ENCODE measurements at regions not wholly inside any gene's neighbourhood (a gene's known extent, or its start where the extent isn't known, plus 50 kb on each side); places are given as distances from the start of the nearest gene placed in this dataset.

DNA sequence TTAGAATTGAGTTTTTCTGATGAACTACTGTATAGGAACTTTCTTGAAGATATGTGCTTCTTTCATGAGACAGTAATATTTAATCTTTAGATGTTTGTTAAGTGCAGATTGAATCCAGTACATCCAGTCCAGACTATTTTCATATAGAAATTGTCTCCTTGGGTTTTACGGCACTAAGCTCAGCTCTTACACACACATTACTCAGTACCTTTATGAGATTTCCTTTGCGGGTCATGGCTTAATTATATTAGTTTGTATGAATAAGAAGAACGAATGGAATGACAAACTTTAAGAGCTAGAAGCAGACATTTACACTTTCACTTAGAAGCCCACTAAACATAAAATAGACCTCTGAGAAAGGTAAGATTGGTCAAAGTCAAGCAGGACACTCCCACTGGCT, 223.3 kb upstream of the THUMPD2 start:
- H3K4me2 ChIP-seq, result no peak overlapping the region
- TF ChIP-seq, protein P1, sequence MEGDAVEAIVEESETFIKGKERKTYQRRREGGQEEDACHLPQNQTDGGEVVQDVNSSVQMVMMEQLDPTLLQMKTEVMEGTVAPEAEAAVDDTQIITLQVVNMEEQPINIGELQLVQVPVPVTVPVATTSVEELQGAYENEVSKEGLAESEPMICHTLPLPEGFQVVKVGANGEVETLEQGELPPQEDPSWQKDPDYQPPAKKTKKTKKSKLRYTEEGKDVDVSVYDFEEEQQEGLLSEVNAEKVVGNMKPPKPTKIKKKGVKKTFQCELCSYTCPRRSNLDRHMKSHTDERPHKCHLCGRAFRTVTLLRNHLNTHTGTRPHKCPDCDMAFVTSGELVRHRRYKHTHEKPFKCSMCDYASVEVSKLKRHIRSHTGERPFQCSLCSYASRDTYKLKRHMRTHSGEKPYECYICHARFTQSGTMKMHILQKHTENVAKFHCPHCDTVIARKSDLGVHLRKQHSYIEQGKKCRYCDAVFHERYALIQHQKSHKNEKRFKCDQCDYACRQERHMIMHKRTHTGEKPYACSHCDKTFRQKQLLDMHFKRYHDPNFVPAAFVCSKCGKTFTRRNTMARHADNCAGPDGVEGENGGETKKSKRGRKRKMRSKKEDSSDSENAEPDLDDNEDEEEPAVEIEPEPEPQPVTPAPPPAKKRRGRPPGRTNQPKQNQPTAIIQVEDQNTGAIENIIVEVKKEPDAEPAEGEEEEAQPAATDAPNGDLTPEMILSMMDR (conservative IDR thresholded peaks at IDR 0.05), result no peak
- no peak for TF ChIP-seq EZH2 (IDR thresholded peaks at IDR 0.05; ENCODE audit: low read depth)
- ChIA-PET POLR2A (ENCODE audit: unreplicated experiment) (no interaction called here), CTCF (no interaction called here)
- H2AFZ ChIP-seq, result no peak overlapping the region
- intact Hi-C loops (cut with micrococcal nuclease; ENCODE audit: unreplicated experiment), result no loop called here
- H3K27me3 ChIP-seq (ENCODE audit: insufficient read depth, low read depth), result no peaks in the 10 kb centered on the region
- H3K4me3 ChIP-seq, result no peak overlapping the region
- no TSS peak for BruUV-seq (replicated peaks)
- no peaks in the 10 kb centered on the region for H3K9me2 ChIP-seq (ENCODE audit: insufficient read depth)
- H3K9me3 ChIP-seq (ENCODE audit: insufficient read depth, low read depth), result no peaks in the 10 kb centered on the region
- no peaks in the 10 kb centered on the region for H3K79me2 ChIP-seq (ENCODE audit: low read depth)
- no peak for DNase-seq
- H3F3A ChIP-seq (ENCODE audit: insufficient read depth, low read depth), result no peaks in the 10 kb centered on the region
- H3K4me1 ChIP-seq (replicated peaks; ENCODE audit: insufficient read depth), result no peaks in the 10 kb centered on the region
- no peak overlapping the region for H3K27ac ChIP-seq
- H4K20me1 ChIP-seq (ENCODE audit: insufficient read depth), result no peaks in the 10 kb centered on the region
- no peaks in the 10 kb centered on the region for H3K36me3 ChIP-seq (ENCODE audit: low read depth)

DNA sequence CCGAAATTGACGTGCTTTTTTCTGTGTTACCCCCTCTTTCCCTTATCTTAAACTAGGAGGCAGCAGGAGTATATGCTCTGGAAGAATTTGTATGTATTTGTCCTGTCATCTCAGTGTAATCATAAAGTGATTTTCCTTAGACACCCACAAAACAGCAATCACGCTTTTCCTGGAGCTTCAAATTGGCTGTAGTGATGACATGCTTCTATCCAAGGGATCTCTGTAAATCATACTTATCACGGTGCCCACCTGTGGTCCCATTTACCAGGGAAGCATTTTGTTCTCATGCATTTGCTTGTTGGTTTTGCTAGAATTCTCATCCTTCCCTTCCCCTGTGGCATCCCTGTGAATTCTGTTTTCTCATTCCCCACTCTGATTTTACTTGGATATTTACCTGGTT, 220.8 kb upstream of the THUMPD2 start:
- CTCF ChIA-PET, result no interaction called here

DNA sequence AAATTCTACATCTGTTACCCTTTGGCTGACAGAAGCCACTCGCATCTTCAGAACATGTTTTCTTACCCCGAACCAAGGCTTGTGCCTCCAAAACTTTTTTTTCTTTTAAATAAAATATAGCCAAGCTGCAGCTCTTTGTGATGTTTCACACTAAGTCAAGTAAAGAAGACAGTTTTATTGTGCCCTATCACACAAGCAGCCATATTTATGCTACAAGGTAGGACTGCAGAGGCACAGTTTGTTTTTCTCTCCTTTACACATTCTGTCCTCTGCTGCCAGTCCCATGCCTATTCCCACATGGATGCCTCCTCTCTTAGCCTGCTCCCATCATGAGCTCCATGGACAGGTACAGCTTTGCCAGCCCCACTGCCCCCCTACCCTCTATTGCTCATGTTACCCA, 219.6 kb upstream of the THUMPD2 start:
- Histone ChIP-seq H3K9me2 (ENCODE audit: insufficient read depth) (no peaks in the 10 kb centered on the region; the same call in 1 of the 2 replicates), H3K36me3 (ENCODE audit: low read depth) (no peaks in the 10 kb centered on the region), H2AFZ (no peak overlapping the region), H3K9me3 (ENCODE audit: insufficient read depth, low read depth) (no peaks in the 10 kb centered on the region), H3K79me2 (ENCODE audit: low read depth) (no peaks in the 10 kb centered on the region), H3K4me1 (replicated peaks; ENCODE audit: insufficient read depth) (0 out of 2 replicates have a peak, but pooled peaks cover 8% of the 10 kb centered on the region), H3K4me3 (no peak overlapping the region), H4K20me1 (ENCODE audit: insufficient read depth) (no peaks in the 10 kb centered on the region), H3K27me3 (ENCODE audit: insufficient read depth, low read depth) (no peaks in the 10 kb centered on the region), H3K27ac (no peak overlapping the region), H3K4me2 (no peak overlapping the region), H3F3A (ENCODE audit: insufficient read depth, low read depth) (no peaks in the 10 kb centered on the region)
- BruUV-seq (replicated peaks), result no TSS peak
- CTCF ChIA-PET, result no interaction called here
- intact Hi-C loops (cut with micrococcal nuclease; ENCODE audit: unreplicated experiment), result no loop called here
- POLR2A ChIA-PET (ENCODE audit: unreplicated experiment), result no interaction called here
- no peak for TF ChIP-seq EZH2 (IDR thresholded peaks at IDR 0.05; ENCODE audit: low read depth)
- TF ChIP-seq, protein P1 (conservative IDR thresholded peaks at IDR 0.05), result no peak
- DNase-seq, result no peak

More for the DNA sequence above, 220.8 kb upstream of the THUMPD2 start:
- POLR2A ChIA-PET (ENCODE audit: unreplicated experiment), result no interaction called here
- Histone ChIP-seq H4K20me1 (ENCODE audit: insufficient read depth) (no peaks in the 10 kb centered on the region), H3K79me2 (ENCODE audit: low read depth) (no peaks in the 10 kb centered on the region), H2AFZ (no peak overlapping the region), H3K4me2 (no peak overlapping the region), H3K9me2 (ENCODE audit: insufficient read depth) (no peaks in the 10 kb centered on the region), H3K27ac (no peak overlapping the region), H3K9me3 (ENCODE audit: insufficient read depth, low read depth) (no peaks in the 10 kb centered on the region), H3K27me3 (ENCODE audit: insufficient read depth, low read depth) (no peaks in the 10 kb centered on the region), H3K4me1 (replicated peaks; ENCODE audit: insufficient read depth) (0 out of 2 replicates have a peak, but pooled peaks cover 8% of the 10 kb centered on the region), H3K4me3 (no peak overlapping the region), H3F3A (ENCODE audit: insufficient read depth, low read depth) (no peaks in the 10 kb centered on the region), H3K36me3 (ENCODE audit: low read depth) (no peaks in the 10 kb centered on the region)
- TF ChIP-seq, protein P1 (conservative IDR thresholded peaks at IDR 0.05), result no peak
- BruUV-seq (replicated peaks), result no TSS peak
- DNase-seq, result no peak
- intact Hi-C loops (cut with micrococcal nuclease; ENCODE audit: unreplicated experiment), result no loop called here
